Hindlimb muscle (tissue), 1 donor: ENCODE measurements at regions not wholly inside any gene's neighbourhood (a gene's known extent, or its start where the extent isn't known, plus 50 kb on each side); places are given as distances from the start of the nearest gene placed in this dataset.
"Not testable (repeated sequence)": the region's sequence is repeated elsewhere in the genome, so short reads cannot be mapped to it uniquely, and the experiment has no call there.

ENCODE experiments used
- DNase-seq: peaks from one replicate; pipeline ENCODE4 v3.0.0-alpha.2; 2013

GRCh38 chr5:57735279-57736153, 252.9 kb upstream of the ACTBL2 start:
- DNase-seq: not testable (repeated sequence)

- peak; percentile 21 for DNase-seq
Measured at GRCh38 chr5:57734296-57734695, 251.7 kb upstream of the ACTBL2 start.

- DNase-seq: no peak
Measured at GRCh38 chr5:57727591-57727990, 245.0 kb upstream of the ACTBL2 start.

GRCh38 chr5:57725658-57726504, 243.3 kb upstream of the ACTBL2 start:
- DNase-seq: no peak

GRCh38 chr5:57724836-57725235, 242.2 kb upstream of the ACTBL2 start:
- no peak for DNase-seq

- no peak for DNase-seq
Measured at GRCh38 chr5:57721226-57721625, 238.6 kb upstream of the ACTBL2 start.

- DNase-seq: no peak
Measured at GRCh38 chr5:57720656-57721055, 238.0 kb upstream of the ACTBL2 start.

GRCh38 chr5:57719216-57719615, 236.6 kb upstream of the ACTBL2 start:
- DNase-seq: no peak

GRCh38 chr5:57718155-57718554, 235.5 kb upstream of the ACTBL2 start:
- no peak for DNase-seq

GRCh38 chr5:57717555-57717954, 234.9 kb upstream of the ACTBL2 start:
- no peak for DNase-seq

- no peak for DNase-seq
Measured at GRCh38 chr5:57716661-57717060, 234.1 kb upstream of the ACTBL2 start.

GRCh38 chr5:57715296-57715695, 232.7 kb upstream of the ACTBL2 start:
- no peak for DNase-seq

- not testable (repeated sequence) for DNase-seq
Measured at GRCh38 chr5:57713535-57713934, 230.9 kb upstream of the ACTBL2 start.

GRCh38 chr5:57711946-57712345, 229.3 kb upstream of the ACTBL2 start:
- no peak for DNase-seq

GRCh38 chr5:57711471-57711870, 228.9 kb upstream of the ACTBL2 start:
- DNase-seq: no peak

- no peak for DNase-seq
Measured at GRCh38 chr5:57710126-57710525, 227.5 kb upstream of the ACTBL2 start.

GRCh38 chr5:57705769-57706168, 223.2 kb upstream of the ACTBL2 start:
- no peak for DNase-seq

- DNase-seq: no peak
Measured at GRCh38 chr5:57703721-57704120, 221.1 kb upstream of the ACTBL2 start.

GRCh38 chr5:57700484-57700883, 217.9 kb upstream of the ACTBL2 start:
- no peak for DNase-seq

- DNase-seq: no peak
Measured at GRCh38 chr5:57700072-57700471, 217.5 kb upstream of the ACTBL2 start.

- DNase-seq: no peak
Measured at GRCh38 chr5:57698802-57699201, 216.2 kb upstream of the ACTBL2 start.

- peak; percentile 19 for DNase-seq
Measured at GRCh38 chr5:57698086-57698485, 215.5 kb upstream of the ACTBL2 start.

- peak; percentile 34 for DNase-seq
Measured at GRCh38 chr5:57696825-57697570, 214.4 kb upstream of the ACTBL2 start.
